OCI-LY1 (cell line): ENCODE measurements at regions not wholly inside any gene's neighbourhood (a gene's known extent, or its start where the extent isn't known, plus 50 kb on each side); places are given as distances from the start of the nearest gene placed in this dataset.

Experiments used
- CTCF ChIP-seq: fragments of 200-600 bp; sonication (generic), shearing (Covaris generic); IDR thresholded peaks from 2 replicates; pipeline ENCODE4 v1.5.1; 2017; ENCODE audit warnings: mild to moderate bottlenecking, antibody characterized with exemption, low read length, moderate library complexity, mixed read lengths
- EZH2 ChIP-seq: fragments of 200-600 bp; sonication (generic), shearing (Covaris generic); IDR thresholded peaks from 2 replicates; pipeline ENCODE4 v1.8.0; 2017; ENCODE audit warnings: borderline replicate concordance, mixed run types, mild to moderate bottlenecking, antibody characterized with exemption, low read length, moderate library complexity, mixed read lengths

- TF ChIP-seq EZH2 (no peak), CTCF (no peak)
Measured at GRCh38 chr12:88985011-88985410, 367.3 kb downstream of the DUSP6 start.
